GM19324 (cell line): ENCODE measurements at regions not wholly inside any gene's neighbourhood (a gene's known extent, or its start where the extent isn't known, plus 50 kb on each side); places are given as distances from the start of the nearest gene placed in this dataset.
"Not testable (repeated sequence)": the region's sequence is repeated elsewhere in the genome, so short reads cannot be mapped to it uniquely, and the experiment has no call there.

Experiments used
- ATAC-seq: cut with Tn5 transposase; IDR thresholded peaks from one replicate; pipeline ENCODE4 v1.9.1; 2021; ENCODE audit warnings: mild to moderate bottlenecking, moderate library complexity; ENCODE audit not compliant: unreplicated experiment, low FRiP score

GRCh38 chr10:4602764-4603491, 223.1 kb upstream of the AKR1E2 start:
- ATAC-seq = no peak

DNA sequence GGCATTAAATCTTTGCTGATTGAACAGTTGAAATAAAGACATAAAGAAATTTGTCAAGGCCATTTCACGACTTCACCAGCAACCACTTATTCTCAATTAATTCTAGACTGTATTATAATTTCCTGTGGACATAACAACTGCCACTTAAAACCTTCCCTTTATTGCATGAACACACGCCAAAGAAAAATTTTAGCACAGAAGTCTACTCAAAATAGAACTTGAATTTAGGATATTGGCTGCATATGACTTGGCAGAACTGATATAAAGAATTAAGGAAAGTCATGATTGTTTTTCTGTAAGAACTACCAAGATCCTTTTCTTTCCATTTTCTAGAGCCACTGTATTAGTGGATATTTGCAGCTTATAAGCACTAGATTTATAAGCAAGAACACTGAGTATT, 226.5 kb upstream of the AKR1E2 start:
- ATAC-seq = no peak

DNA sequence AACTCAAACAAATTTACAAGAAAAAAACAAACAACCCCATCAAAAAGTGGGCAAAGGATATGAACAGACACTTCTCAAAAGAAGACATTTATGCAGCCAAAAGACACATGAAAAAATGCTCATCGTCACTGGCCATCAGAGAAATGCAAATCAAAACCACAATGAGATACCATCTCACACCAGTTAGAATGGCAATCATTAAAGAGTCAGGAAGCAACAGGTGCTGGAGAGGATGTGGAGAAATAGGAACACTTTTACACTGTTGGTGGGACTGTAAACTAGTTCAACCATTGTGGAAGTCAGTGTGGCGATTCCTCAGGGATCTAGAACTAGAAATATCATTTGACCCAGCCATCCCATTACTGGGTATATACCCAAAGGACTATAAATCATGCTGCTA, 228.1 kb upstream of the AKR1E2 start:
- ATAC-seq = not testable (repeated sequence)

GRCh38 chr10:4596951-4597350, 229.1 kb upstream of the AKR1E2 start:
- ATAC-seq = no peak

GRCh38 chr10:4595719-4596319, 230.2 kb upstream of the AKR1E2 start:
- ATAC-seq = no peak

DNA sequence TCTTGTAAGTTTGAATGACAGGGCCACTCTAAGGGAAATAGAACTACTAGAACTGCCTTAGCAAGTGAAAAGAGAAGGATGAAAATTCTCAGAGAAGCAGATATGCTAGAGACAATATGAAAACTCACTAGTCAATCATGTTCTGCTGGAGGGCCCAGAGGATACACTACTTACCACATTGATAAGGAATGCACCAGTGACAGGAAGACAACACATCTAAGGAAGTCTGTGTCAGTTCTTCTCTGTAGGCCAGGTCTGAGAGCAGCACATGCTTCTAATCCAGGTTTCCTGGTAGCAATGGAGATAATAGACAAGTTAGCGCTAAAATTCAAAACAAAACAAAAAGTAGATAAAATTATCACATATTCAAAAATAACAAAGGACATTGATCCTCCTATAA, 235.2 kb upstream of the AKR1E2 start:
- no peak for ATAC-seq

DNA sequence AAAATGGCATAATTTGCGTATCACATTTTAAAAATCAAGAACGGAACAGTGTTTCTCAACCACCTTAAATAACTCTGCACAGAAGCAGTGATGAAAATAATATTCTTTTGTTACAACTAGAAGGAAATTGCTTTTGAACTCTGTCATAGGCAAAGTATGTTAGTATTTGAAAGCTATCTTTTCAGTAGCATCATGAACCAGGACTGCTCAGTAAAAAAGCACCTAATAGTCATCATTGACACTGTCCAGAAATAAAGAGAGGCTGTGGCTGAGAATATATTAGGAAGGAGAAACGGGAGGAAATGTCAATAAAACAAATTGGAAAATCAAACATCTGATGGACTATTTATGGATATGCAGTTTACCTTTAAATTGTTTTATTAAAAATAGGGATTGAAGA, 237.2 kb upstream of the AKR1E2 start:
- ATAC-seq = no peak

- no peak for ATAC-seq
Observed at GRCh38 chr10:4587466-4587865, 238.5 kb upstream of the AKR1E2 start.

DNA sequence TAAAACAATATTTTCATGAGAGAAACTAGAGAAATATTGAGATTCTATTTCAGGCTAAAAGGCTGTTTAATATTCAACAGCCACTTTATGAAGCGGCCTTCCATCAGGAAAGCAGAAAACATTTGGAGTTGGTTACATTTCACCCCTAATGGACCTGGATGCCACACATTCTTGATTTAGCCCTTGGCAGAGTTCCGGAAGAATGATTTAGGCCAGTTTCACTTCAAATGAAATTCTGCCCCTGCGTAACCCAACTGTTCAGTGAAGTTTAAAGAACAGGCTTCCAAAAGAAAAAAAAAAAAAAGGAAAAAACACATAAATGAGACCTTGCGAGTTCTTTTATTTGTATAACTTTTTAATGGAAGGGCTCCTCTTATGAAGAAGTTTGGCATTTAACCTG, 239.2 kb upstream of the AKR1E2 start:
- no peak for ATAC-seq

- no peak for ATAC-seq
Observed at GRCh38 chr10:4581929-4582328, 244.1 kb upstream of the AKR1E2 start.

GRCh38 chr10:4579844-4580243, 246.2 kb upstream of the AKR1E2 start:
- no peak for ATAC-seq

- ATAC-seq = no peak
Observed at GRCh38 chr10:4576206-4576605, 249.8 kb upstream of the AKR1E2 start.

GRCh38 chr10:4569151-4569550, 256.9 kb upstream of the AKR1E2 start:
- ATAC-seq = no peak

GRCh38 chr10:4568731-4569130, 257.3 kb upstream of the AKR1E2 start:
- ATAC-seq = no peak

DNA sequence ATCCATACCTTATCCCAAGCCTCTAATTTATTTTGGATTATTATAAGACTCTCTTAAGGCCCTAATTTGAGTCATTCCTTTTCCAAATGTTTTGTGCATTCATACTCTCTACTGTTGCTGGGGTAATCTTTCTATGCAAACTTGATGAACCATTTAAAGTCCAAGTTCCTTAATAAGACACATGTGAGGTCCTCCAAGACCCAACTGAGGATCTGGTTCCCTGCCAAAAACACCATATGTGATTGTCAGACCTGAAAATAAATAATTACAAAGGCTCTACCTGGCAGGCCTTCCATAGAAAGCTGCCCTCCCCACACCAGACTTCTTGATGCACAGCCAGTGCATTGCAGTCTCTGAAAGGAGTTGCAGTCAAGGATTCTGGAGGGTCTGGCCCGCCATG, 257.9 kb upstream of the AKR1E2 start:
- no peak for ATAC-seq

DNA sequence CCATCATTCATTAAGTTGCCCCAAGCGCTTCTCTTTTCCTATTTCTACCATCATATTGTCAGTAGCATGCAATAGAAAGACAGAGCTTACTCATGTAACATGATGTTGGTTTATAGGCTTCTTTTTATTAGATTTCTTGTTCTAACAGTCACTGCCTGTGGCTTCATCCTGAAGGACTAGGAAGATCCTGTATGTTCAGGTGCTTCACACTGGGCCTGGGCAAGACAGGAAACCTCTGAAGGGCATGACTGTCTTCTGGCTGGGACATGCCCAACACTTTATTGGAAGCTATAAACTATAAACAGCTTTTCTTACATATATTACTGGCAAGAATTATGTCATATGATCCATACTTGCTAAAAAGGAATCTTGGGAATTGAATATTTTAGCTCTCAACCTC, 258.4 kb upstream of the AKR1E2 start:
- no peak for ATAC-seq

- ATAC-seq = no peak
Observed at GRCh38 chr10:4566011-4566410, 260.0 kb upstream of the AKR1E2 start.

DNA sequence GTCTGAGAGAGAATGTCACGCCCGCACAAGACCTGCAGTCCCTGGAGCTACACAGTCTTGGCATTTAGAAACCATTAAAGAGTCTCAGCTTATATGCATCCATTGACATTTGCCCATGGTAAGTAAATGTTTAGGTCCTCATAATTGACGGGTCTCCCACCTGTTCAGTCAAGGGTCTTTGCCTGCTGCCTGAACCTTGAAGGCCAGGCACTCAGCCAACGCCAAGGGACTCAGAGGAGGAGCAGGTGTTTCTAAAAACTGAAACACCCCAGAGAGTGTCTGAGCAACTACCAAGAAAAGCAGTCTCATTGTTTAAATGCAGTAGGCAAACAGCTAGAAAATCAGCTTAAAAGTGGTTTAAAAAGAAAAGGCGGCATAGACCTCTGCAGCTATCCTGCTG, 264.7 kb upstream of the AKR1E2 start:
- no peak for ATAC-seq

DNA sequence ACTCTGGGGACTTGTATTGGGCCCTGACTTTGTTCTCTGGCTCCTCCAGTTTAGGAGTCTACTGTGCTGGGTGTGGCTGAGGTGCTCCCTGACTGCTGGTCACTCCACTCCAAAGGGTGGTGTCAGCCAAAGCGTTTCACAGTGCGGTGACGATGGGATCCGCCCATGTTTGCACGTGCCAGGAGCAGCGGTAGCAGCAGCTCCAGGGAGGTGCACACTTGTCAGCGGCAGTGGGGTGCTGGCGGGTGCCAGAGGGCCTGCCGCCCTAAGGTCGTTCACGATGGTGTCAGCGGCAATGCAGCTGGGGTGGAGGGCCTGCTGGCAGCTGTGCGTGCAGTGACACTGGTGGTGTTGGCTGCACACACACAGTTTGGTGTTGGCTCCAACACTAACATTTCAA, 268.5 kb upstream of the AKR1E2 start:
- ATAC-seq = no peak

DNA sequence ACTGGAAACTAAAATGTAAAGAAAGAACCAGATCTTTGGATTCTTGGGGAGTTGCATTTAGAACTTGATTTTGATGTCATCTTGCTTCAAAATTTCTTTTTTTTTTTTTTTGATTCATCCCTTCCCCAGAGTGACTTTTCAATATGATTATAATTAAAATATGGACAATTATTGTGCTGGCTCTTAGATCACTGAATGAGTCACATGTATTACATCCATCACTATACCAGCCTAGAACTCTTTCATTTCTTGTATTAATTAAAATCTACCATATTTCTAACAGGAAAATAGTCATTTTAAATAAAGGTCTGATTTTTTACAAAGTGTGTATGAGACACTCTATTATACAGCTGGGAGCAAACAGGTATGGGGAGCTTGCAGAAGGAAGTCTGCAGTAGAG, 269.5 kb upstream of the AKR1E2 start:
- ATAC-seq = no peak

DNA sequence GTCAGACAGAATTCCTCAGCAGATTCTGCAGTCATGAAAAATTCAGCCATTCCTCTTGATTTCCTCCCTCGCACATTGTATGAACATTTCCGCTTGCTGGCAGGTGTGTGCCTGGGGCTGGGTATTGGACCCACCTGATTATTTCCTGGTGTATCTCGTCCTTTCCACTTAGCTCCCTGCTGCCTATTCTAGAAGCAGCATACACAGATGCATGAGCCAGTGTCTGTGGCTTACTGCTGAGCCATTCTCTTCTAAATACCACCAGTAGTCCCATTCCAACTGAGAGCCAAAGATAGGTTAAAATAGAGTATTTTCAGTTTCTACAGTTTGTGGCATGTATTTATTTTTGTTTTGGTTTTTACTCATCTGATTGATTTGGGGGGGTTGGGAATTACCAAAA, 270.1 kb upstream of the AKR1E2 start:
- ATAC-seq = no peak

GRCh38 chr10:4549139-4549653, 276.8 kb upstream of the AKR1E2 start:
- ATAC-seq = no peak
